GM12878 (cell line): ENCODE measurements at regions not wholly inside any gene's neighbourhood (a gene's known extent, or its start where the extent isn't known, plus 50 kb on each side); places are given as distances from the start of the nearest gene placed in this dataset.

Source experiments
- CHD1 ChIP-seq: IDR thresholded peaks from 2 replicates; pipeline ENCODE4 v1.6.1; 2012; ENCODE audit warnings: low read depth, low read length, improper control_type of control experiment
- CTCF ChIP-seq, 3 experiments: IDR thresholded peaks in 2 of 3; conservative IDR thresholded peaks in 1 of 3; 2 replicates each; pipeline ENCODE4 v1.5.1; 2011; ENCODE audit warnings: low read depth in 3 of 3, low read length in 3 of 3, mild to moderate bottlenecking in 3 of 3, control low read depth in 2 of 3, moderate library complexity in 2 of 3, inconsistent platforms in 1 of 3, mixed read lengths in 1 of 3; ENCODE audit not compliant: control insufficient read depth in 2 of 3, insufficient read depth in 1 of 3; ENCODE audit errors: extremely low read depth in 1 of 3
- FOXM1 ChIP-seq: IDR thresholded peaks from 2 replicates; pipeline ENCODE4 v1.6.1; 2012; ENCODE audit warnings: low read depth, mild to moderate bottlenecking, inconsistent platforms, low read length, moderate library complexity
- GATAD2B ChIP-seq: fragments of 450-650 bp; conservative IDR thresholded peaks from 2 replicates; pipeline ENCODE4 v1.6.1; 2017; ENCODE audit warnings: low read depth, mild to moderate bottlenecking, moderate library complexity
- MYB ChIP-seq: fragments of 150-350 bp; IDR thresholded peaks from 2 replicates; pipeline ENCODE4 v1.6.1; 2014; ENCODE audit warnings: mild to moderate bottlenecking, low read depth, low read length, borderline replicate concordance
- NRF1 ChIP-seq: conservative IDR thresholded peaks from 2 replicates; pipeline ENCODE4 v1.6.1; 2011; ENCODE audit warnings: mild to moderate bottlenecking, low read depth, low read length, improper control_type of control experiment
- POLR2AphosphoS5 ChIP-seq: IDR thresholded peaks from 2 replicates; pipeline ENCODE4 v1.6.1; 2011; ENCODE audit warnings: mild to moderate bottlenecking, low read length, inconsistent platforms
- SMC3 ChIP-seq: IDR thresholded peaks from 2 replicates; pipeline ENCODE4 v1.6.1; 2011; ENCODE audit warnings: low read length, improper control_type of control experiment, borderline replicate concordance

- TF ChIP-seq CTCF (IDR thresholded peaks at IDR 0.05 in 2 of 3, conservative IDR thresholded peaks at IDR 0.05 in 1 of 3; ENCODE audit: control insufficient read depth in 2 of 3, extremely low read depth in 1 of 3, insufficient read depth in 1 of 3, low read depth in 3 of 3, low read length in 3 of 3) (no peak), MYB (no peak), SMC3 (no peak), POLR2AphosphoS5 (no peak), FOXM1 (no peak), GATAD2B (no peak), CHD1 (no peak), NRF1 (no peak)
These were observed 377.7 kb upstream of the GOLIM4 start for GRCh38 chr3:168473334-168473890.
